Calu3 (cell line): ENCODE measurements at regions not wholly inside any gene's neighbourhood (a gene's known extent, or its start where the extent isn't known, plus 50 kb on each side); places are given as distances from the start of the nearest gene placed in this dataset.

Experiments used
- BruUV-seq: library from RNA; stranded (reverse); fragments of 400-500 nt; replicated peaks from 2 replicates; lab custom pipeline; 2021; lab: Mats Ljungman, UMichigan
- CTCF ChIA-PET: fragments of 300-600 bp; sonication (Branson Sonifier 250); formaldehyde crosslinking; loops from one replicate; lab custom pipeline; 2022; ENCODE audit warnings: antibody characterized with exemption; lab: Charles Lee
- DNase-seq: peaks from one replicate; pipeline ENCODE4 v3.0.0; 2022
- H3K27ac Mint-ChIP-seq: one replicate; pipeline ENCODE4 v1.8.0; 2022; ENCODE audit warnings: mixed read lengths; ENCODE audit not compliant: unreplicated experiment
- H3K27me3 Mint-ChIP-seq: one replicate; pipeline ENCODE4 v1.8.0; 2022; ENCODE audit warnings: mixed read lengths; ENCODE audit not compliant: unreplicated experiment
- H3K36me3 Mint-ChIP-seq: one replicate; pipeline ENCODE4 v1.8.0; 2022; ENCODE audit warnings: mild to moderate bottlenecking, moderate library complexity, mixed read lengths; ENCODE audit not compliant: insufficient read depth, unreplicated experiment
- H3K4me1 Mint-ChIP-seq: one replicate; pipeline ENCODE4 v1.8.0; 2022; ENCODE audit warnings: mild to moderate bottlenecking, low read depth, mixed read lengths; ENCODE audit not compliant: unreplicated experiment
- H3K4me3 Mint-ChIP-seq: one replicate; pipeline ENCODE4 v1.8.0; 2022; ENCODE audit warnings: mild to moderate bottlenecking, low read depth, moderate library complexity, mixed read lengths; ENCODE audit not compliant: unreplicated experiment
- H3K9me3 Mint-ChIP-seq: one replicate; pipeline ENCODE4 v1.8.0; 2022; ENCODE audit warnings: low read depth, mixed read lengths; ENCODE audit not compliant: unreplicated experiment
- CTCF ChIP-seq: fragments of 200-600 bp; IDR thresholded peaks from one replicate; pipeline ENCODE4 v1.8.0; 2022; ENCODE audit warnings: antibody characterized with exemption; ENCODE audit not compliant: unreplicated experiment
- intact Hi-C: fragments of 100-400 bp; cut with micrococcal nuclease; formaldehyde crosslinking; loops from one replicate; pipeline ENCODE4 v1.10.0; 2022; ENCODE audit not compliant: unreplicated experiment

- DNase-seq = no peak
- intact Hi-C loops = no loop called here
- H3K4me3 Mint-ChIP-seq = no peak overlapping the region
- no peaks in the 10 kb centered on the region for H3K4me1 Mint-ChIP-seq
- TF ChIP-seq CTCF = no peak
- H3K27ac Mint-ChIP-seq = no peak overlapping the region
- peaks cover 14% of the 10 kb centered on the region for H3K9me3 Mint-ChIP-seq
- no peaks in the 10 kb centered on the region for H3K36me3 Mint-ChIP-seq
- no TSS peak for BruUV-seq
- H3K27me3 Mint-ChIP-seq = no peaks in the 10 kb centered on the region
- CTCF ChIA-PET = no interaction called here
Observed at GRCh38 chr3:67964596-67964995, 310.2 kb upstream of the SUCLG2 start.

- Mint-ChIP-seq H3K27ac (no peak overlapping the region), H3K4me1 (no peaks in the 10 kb centered on the region), H3K4me3 (no peak overlapping the region), H3K36me3 (no peaks in the 10 kb centered on the region), H3K9me3 (peaks cover 5% of the 10 kb centered on the region), H3K27me3 (no peaks in the 10 kb centered on the region)
- TF ChIP-seq CTCF = no peak
- no TSS peak for BruUV-seq
- no peak for DNase-seq
- CTCF ChIA-PET = no interaction called here
- intact Hi-C loops = no loop called here
Observed at GRCh38 chr3:67957268-67957667, 302.9 kb upstream of the SUCLG2 start.

DNA sequence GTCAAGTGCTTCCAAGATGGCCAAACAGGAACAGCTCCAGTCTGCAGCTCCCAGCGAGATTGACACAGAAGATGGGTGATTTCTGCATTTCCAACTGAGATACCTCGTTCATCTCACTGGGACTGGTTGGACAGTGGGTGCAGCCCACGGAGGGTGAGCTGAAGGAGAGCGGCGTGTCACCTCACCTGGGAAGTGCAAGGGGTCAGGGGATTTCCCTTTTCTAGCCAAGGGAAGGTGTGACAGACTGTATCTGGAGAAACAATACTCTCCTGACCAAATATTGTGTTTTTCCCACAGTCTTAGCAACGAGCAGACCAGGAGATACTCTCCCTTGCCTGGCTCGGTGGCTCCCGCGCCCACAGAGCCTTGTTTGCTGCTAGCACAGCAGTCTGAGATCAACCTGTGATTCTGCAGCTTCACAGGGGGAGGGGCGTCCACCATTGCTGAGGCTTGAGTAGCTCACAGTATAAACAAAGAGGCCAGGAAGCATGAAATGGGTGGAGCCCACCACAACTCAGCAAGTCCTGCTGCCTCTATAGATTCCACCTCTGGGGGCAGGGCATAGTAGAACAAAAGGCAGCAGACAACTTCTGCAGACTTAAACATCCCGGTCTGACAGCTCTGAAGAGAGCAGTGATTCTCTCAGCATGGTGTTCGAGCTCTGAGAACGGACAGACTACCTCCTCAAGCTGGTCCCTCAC, 293.5 kb upstream of the SUCLG2 start:
- H3K27me3 Mint-ChIP-seq = no peaks in the 10 kb centered on the region
- H3K27ac Mint-ChIP-seq = no peak overlapping the region
- H3K4me1 Mint-ChIP-seq = peaks cover 6% of the 10 kb centered on the region
- H3K36me3 Mint-ChIP-seq = no peaks in the 10 kb centered on the region
- CTCF ChIA-PET = interaction anchor here (0.8 kb wide), 2 partner anchors 9 to 264 kb away, joined by 3 read pairs; no protein-coding TSS in a partner anchor
- DNase-seq = peak; percentile 61
- H3K4me3 Mint-ChIP-seq = peak overlapping the region; percentile 58
- no peak for TF ChIP-seq CTCF
- BruUV-seq = no TSS peak
- peaks cover 7% of the 10 kb centered on the region for H3K9me3 Mint-ChIP-seq
- intact Hi-C loops = no loop called here

DNA sequence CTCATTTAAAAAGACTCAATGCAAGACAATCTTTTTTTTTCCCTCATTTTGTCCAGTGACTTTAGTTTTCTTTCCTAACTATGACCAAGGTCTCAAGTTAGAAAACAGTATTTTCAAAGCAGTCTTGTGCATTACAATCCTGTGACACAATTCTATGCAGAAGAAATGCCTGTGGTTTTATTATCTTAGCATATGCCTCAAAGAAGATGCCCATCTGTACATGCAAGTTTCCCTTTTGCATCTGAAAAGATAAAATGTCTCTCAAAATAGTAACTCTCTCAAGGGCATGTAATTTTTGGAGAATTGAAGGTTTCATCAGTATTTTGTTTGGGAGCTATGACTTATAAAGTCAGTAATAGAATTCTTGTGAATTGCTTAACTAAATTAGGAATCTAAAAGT, 292.0 kb upstream of the SUCLG2 start:
- Mint-ChIP-seq H3K9me3 (peaks cover 7% of the 10 kb centered on the region), H3K27me3 (no peaks in the 10 kb centered on the region), H3K4me1 (peaks cover 6% of the 10 kb centered on the region), H3K36me3 (no peaks in the 10 kb centered on the region), H3K4me3 (no peak overlapping the region), H3K27ac (no peak overlapping the region)
- no TSS peak for BruUV-seq
- TF ChIP-seq CTCF = no peak
- DNase-seq = no peak
- CTCF ChIA-PET = no interaction called here
- intact Hi-C loops = no loop called here
